NOMO-1 treated with DMSO at 0.1 percent for 48 hours (cell line): ENCODE measurements at regions not wholly inside any gene's neighbourhood (a gene's known extent, or its start where the extent isn't known, plus 50 kb on each side); places are given as distances from the start of the nearest gene placed in this dataset.
"Not testable (repeated sequence)": the region's sequence is repeated elsewhere in the genome, so short reads cannot be mapped to it uniquely, and the experiment has no call there.

ENCODE experiments used
- DNase-seq: peaks from one replicate; lab custom pipeline; 2025; ENCODE audit not compliant: unreplicated experiment; lab: John Stamatoyannopoulos, UW

DNA sequence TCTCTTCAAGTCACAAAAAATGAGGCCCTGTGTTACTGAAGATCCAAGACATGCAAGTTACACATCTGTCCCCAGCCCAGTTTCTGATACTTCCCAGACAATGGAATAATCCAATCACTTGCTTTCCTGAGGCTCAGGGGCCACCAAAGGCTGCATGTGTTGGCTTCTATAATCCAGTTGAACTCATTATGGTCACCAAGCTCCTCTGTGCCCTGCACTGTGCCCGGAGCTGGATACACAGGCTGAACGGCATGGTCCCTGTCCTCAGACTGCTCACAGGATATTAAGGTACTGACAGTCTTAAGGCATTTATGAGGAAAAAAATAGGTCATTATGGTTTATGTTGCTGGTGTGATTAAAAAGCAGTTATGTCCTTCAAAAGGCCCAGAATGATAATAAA, 117.0 kb upstream of the SYT6 start:
- no peak for DNase-seq

DNA sequence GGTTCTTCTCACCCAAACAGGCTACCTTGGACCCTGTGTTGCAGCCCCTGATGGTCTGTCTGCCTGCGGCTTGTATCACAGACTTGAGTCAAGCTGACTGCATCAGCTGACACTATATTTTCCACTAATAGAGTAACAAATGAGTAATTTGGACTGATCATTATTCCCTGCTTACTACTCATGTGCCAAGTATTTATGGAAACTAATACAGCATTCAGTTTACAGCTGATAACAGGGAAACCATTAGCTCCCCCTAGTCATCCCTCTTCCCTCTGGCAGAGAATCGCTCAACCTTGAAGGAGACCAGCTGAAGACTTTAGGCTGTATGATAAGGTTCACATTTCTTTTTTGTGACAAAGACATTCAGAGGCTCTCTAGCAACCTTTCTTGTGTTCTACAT, 116.6 kb upstream of the SYT6 start:
- no peak for DNase-seq

- no peak for DNase-seq
These were observed 115.9 kb upstream of the SYT6 start for GRCh38 chr1:114269539-114269938.

DNA sequence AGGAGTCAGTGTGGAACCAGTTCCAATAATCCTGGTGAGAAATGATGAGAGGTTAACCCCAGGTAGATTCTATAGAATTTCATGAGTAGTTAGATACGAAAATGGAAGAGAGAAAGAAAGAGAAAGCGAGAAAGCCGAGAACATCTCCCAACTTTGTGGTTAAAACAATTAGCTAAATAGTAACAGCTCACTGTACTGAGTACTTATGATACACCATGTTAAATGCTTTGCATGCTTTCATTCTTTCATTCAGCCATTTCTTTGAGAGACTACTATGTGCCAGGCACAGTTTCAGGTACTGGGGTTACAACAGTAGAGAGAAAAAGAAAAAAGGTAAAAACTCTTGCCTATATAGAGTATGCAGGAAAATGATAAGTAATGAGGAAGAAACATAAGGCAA, 109.7 kb upstream of the SYT6 start:
- DNase-seq = peak; percentile 21

- DNase-seq = no peak
These were observed 108.7 kb upstream of the SYT6 start for GRCh38 chr1:114262337-114262736.

GRCh38 chr1:114260805-114261484, 107.3 kb upstream of the SYT6 start:
- no peak for DNase-seq

GRCh38 chr1:114259511-114260160, 106.0 kb upstream of the SYT6 start:
- DNase-seq = no peak

DNA sequence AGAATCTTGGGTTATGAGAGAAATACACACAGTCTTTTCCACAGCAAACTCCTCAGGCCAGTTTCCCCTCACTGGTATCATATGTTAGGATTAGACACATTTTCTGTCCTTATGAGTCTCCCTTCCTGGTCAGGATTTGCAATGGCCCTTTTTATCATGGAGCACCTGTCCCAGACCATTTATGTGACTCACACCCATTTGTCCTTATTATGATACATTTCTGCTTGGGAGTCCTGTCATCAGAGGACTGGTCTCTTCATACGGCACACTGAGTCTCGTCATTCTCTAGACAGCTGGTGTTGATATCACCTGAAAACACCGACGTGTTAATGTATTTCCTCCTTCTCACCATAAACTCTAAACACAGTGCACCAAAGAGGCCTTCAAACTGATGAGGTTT, 105.0 kb upstream of the SYT6 start:
- DNase-seq = no peak

GRCh38 chr1:114258074-114258473, 104.4 kb upstream of the SYT6 start:
- DNase-seq = no peak

GRCh38 chr1:114257554-114257953, 103.9 kb upstream of the SYT6 start:
- DNase-seq = no peak

GRCh38 chr1:114253900-114254299, 100.2 kb upstream of the SYT6 start:
- DNase-seq = no peak

DNA sequence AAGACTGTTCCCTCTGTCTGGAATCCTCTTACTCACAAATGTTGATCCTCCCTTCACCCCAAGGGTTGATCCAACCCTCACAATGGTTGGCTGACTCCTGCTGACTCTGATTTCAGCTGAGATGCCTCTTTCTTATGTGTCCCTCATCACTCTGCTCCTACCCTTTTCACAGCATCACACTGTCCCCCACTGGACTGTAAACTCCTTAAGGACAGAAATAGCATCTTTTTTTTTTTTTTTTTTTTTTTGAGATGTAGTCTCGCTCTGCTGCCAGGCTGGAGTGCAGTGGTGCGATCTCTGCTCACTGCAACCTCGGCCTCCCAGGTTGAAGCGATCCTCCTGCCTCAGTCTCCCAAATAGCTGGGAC, 97.9 kb upstream of the SYT6 start:
- DNase-seq = no peak

DNA sequence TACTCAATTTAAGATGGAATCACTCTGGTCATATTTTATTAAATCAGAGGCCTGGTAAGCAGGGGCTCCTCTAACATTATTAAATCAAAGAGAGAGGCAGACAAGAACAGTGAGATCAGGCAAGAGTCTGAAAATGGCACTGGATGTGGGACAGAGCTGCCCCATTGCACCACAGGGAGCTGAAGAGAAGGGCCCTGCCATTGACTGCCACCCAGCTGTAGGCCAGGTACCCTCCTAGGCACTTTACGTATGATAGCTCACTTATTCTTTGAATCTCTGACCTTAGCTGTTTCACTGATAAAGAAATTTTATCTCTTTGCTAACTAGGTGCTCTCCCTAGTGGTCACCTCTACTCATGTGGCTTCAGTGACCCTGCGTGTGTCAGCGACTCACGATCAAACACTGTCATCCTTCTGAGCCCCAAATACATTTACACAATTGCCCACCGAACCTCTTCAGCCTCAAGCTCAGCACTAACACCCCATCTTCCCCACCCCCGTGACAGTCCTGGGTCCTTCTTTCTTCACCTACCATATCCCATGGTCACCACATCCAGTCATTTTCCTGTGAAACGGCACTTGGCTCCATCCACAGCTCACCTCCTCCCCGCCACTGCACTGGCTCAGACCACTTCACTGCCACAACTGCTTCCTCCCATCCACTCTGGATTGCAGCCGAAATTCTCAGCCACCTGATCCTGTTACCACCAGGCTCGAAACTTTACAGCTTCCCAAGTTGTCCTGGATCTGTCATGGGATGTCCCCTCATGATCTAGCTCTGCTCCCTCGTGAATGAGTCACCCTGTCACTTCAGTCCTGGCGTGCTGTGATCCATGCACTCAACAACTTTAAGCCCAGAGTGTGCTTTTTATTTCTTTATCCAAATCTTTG, 97.3 kb upstream of the SYT6 start:
- DNase-seq = no peak

DNA sequence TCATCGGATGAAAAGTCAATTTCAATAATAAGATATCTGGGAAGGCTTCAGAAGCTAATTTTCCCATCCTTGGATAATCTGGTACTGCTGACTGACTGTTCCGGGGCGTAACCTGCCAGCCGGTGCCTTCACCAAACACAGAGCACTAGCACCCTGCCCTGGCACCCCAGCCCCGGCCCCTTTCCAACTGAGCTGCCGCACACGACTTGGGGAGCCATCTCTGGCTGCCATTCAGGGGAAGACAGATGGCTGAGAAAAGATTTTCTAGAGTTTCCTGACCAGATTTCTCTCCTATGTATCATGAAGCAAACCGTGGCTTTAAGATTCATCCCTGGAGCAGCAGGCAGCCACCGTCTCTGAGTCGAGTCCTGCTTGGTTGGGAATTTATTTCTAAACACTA, 96.0 kb upstream of the SYT6 start:
- no peak for DNase-seq

GRCh38 chr1:114248162-114248561, 94.5 kb upstream of the SYT6 start:
- no peak for DNase-seq

- DNase-seq = not testable (repeated sequence)
These were observed 89.0 kb upstream of the SYT6 start for GRCh38 chr1:114242531-114243210.

DNA sequence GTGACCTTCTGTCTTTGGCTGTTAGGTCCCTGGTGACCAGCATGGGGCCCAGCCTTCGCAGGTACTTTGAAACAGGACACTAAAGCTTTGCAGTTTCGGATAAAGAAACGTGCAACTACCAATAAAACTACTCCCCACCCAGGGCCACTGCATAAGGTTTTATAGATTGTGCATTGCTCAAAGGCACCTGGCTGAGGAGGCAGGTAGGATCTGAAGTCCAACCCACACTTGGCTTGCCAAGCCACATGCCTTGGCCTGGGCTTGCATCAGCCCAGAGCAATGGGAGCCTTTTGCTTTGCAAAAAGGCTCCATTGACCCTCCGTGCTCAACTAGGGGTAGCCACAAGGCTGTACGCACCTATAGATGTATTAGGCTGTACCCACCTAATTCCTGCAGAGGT, 84.4 kb upstream of the SYT6 start:
- no peak for DNase-seq

DNA sequence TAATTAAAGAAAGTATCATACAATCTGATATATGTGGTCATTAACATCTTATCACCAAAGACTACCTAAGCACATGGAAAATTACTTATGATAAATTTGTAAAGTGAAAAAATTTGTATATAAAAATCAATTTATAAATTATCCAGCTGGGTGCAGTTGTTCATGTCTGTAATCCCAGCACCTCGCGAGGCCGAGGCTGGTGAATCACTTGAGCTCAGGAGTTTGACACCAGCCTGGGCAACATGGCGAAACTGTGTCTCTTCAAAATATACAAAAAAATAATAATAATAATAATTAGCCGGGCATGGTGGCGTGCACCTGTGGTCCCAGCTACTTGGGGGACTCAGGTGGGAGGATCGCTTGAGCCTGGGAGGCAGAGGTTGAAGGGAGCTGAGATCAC, 82.8 kb upstream of the SYT6 start:
- no peak for DNase-seq

- DNase-seq = no peak
These were observed 82.3 kb upstream of the SYT6 start for GRCh38 chr1:114235960-114236359.

DNA sequence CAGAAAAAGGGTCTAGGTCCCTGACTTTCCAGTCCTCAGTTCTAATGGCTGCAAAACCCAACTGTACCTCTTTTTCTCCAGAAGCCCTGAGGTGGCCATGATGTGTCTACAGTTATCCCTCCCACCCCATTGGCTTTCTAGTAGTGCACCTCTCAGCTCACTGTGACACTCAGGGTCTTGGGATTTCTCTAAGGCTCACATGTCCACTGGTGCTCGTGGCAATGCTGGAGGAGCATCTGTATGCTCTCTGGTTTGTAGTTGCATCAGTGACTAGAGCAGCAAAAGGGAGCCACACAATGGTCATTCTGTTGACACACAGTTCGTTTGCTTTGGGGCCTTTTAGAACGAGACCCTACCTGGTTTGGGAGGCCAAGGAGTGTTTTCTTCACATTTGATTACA, 81.6 kb upstream of the SYT6 start:
- no peak for DNase-seq

- peak; percentile 88 for DNase-seq
These were observed 80.9 kb upstream of the SYT6 start for GRCh38 chr1:114234408-114235124.
